ENCODE measurements at regions not wholly inside any gene's neighbourhood (a gene's known extent, or its start where the extent isn't known, plus 50 kb on each side); places are given as distances from the start of the nearest gene placed in this dataset.
"Not testable (repeated sequence)": the region's sequence is repeated elsewhere in the genome, so short reads cannot be mapped to it uniquely, and the experiment has no call there.

DNA sequence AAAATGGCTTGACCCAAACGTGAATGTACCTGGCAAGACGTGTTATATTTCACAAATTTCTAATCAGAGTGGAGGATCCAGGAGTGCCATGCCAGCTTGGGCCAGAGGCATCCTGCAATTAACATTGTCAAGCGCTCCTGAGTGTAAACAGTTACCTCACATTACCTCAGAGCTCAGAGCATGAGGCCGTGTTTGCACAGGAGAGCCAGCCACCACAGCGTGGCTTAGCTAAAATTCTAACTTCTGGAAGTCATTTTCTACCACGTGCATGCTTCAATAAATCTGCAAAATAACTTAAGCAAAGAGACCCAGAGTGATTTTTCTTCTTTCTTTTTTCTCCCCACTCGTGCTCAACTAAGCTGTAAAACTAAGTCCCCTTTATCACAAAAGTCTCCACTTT, 769.0 kb downstream of the KCNJ2 start:
- H3K9me3 ChIP-seq, result no peaks in the 10 kb centered on the region
- no peak for DNase-seq (ENCODE audit: low spot score in 2 of 2)
- H3K36me3 ChIP-seq, result no peaks in the 10 kb centered on the region
- H3K4me3 ChIP-seq, result no peak overlapping the region
- H3K27me3 ChIP-seq, result no peaks in the 10 kb centered on the region
- no peak for TF ChIP-seq CTCF (IDR thresholded peaks at IDR 0.05)
- intact Hi-C loops (cut with DNase I), result no loop called here
- no peak overlapping the region for H3K27ac ChIP-seq
- H3K4me1 ChIP-seq, result no peaks in the 10 kb centered on the region

DNA sequence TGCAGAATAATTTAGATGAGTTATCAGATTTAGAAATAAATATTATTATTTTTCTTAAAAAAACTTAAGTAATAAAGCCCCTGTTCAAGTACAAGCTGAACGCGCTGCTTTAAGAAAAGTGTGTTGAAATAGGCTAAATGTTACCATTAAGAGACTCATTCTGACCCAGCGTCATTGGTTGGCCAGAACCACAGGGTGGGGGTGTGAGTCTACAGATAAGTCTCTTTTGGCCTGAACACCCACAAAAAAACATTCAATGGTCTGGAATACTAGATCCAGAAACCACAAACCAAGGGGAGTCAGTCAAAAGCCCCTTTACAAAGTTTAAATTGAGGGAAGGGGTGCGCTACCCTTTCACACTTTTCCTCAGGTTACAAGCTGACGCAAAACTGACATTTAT, 776.1 kb downstream of the KCNJ2 start:
- H3K4me3 ChIP-seq, result no peak overlapping the region
- H3K27ac ChIP-seq, result no peak overlapping the region
- no peak for DNase-seq (ENCODE audit: low spot score in 2 of 2)
- H3K9me3 ChIP-seq, result no peaks in the 10 kb centered on the region
- intact Hi-C loops (cut with DNase I), result no loop called here
- no peaks in the 10 kb centered on the region for H3K36me3 ChIP-seq
- H3K4me1 ChIP-seq, result no peaks in the 10 kb centered on the region
- H3K27me3 ChIP-seq, result no peaks in the 10 kb centered on the region
- TF ChIP-seq CTCF (IDR thresholded peaks at IDR 0.05), result no peak

- Histone ChIP-seq H3K4me1 (no peaks in the 10 kb centered on the region), H3K4me3 (no peak overlapping the region), H3K27ac (no peak overlapping the region), H3K27me3 (no peaks in the 10 kb centered on the region), H3K9me3 (no peaks in the 10 kb centered on the region), H3K36me3 (no peaks in the 10 kb centered on the region)
- no peak for DNase-seq (ENCODE audit: low spot score in 2 of 2)
- intact Hi-C loops (cut with DNase I), result no loop called here
- TF ChIP-seq CTCF (IDR thresholded peaks at IDR 0.05), result no peak
These were observed 777.9 kb downstream of the KCNJ2 start for GRCh38 chr17:70947215-70947614.

DNA sequence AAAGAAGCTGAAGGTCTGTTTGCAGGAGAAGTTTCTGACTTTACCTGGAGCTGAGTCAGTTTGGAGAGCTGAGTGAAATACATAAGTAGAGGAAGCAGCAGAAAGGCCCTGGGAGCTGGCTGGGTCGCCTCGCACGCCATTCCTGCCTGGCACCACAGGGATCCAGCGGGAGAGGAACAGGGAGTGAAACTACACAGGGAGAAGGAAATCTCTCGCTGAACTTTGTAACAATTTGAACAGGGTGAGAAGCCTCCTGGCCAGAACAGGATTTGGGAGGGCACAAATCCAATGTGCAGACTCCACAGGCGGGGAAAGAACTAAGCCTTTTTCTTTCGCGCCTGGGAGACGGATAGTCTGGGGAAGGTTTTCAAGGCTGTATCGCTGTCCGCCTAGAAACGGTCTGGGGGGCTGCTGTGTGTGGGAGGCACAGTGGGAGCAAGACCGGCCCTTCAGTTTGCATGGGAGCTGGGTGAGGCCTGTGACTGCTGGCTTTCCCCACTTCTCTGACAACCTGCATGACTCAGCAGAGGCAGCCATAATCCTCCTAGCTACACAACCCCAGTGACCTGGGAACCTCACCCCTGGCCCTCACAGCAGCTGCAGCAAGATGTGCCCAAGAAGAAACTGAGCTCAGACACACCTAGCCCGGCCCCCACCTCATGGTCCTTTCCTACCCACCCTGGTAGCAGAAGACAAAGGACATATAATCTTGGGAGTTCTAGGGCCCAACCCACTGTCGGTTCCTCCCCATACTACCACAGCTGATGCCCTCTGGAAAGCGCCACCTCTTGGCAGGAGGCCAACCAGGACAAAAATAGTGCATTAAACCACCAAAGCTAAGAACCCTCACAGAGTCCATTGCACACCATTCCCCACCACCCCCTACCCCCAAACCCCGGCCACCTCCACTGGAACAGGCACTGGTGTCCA, 778.6 kb downstream of the KCNJ2 start:
- DNase-seq (ENCODE audit: low spot score in 2 of 2), result no peak
- no peaks in the 10 kb centered on the region for H3K27me3 ChIP-seq
- TF ChIP-seq CTCF (IDR thresholded peaks at IDR 0.05), result no peak
- H3K27ac ChIP-seq, result no peak overlapping the region
- H3K4me1 ChIP-seq, result no peaks in the 10 kb centered on the region
- H3K4me3 ChIP-seq, result no peak overlapping the region
- H3K9me3 ChIP-seq, result no peaks in the 10 kb centered on the region
- no peaks in the 10 kb centered on the region for H3K36me3 ChIP-seq
- intact Hi-C loops (cut with DNase I), result no loop called here

DNA sequence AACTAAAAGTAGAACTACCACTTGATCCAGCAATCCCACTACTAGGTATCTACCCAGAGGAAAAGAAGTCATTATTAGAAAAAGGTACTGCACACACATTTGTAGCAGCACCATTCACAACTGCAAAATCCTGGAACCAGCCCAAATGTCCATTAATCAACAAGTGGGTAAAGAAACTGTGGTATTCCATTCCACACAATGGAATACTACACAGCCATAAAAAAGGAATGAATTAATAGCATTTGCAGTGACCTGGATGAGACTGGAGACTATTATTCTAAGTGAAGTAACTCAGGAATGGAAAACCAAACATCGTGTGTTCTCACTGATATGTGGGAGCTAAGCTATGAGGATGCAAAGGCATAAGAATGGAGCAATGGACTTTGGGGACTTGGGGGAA, 783.8 kb downstream of the KCNJ2 start:
- H3K36me3 ChIP-seq; H3K27me3 ChIP-seq; intact Hi-C loops (cut with DNase I); DNase-seq (ENCODE audit: low spot score in 2 of 2); H3K27ac ChIP-seq; H3K4me3 ChIP-seq; H3K9me3 ChIP-seq; H3K4me1 ChIP-seq: not testable (repeated sequence)

- H3K4me1 ChIP-seq, result no peaks in the 10 kb centered on the region
- H3K27ac ChIP-seq, result no peak overlapping the region
- no peak for DNase-seq (ENCODE audit: low spot score in 2 of 2)
- H3K36me3 ChIP-seq, result no peaks in the 10 kb centered on the region
- H3K9me3 ChIP-seq, result no peaks in the 10 kb centered on the region
- intact Hi-C loops (cut with DNase I), result no loop called here
- no peak for TF ChIP-seq CTCF (IDR thresholded peaks at IDR 0.05)
- H3K4me3 ChIP-seq, result no peak overlapping the region
- no peaks in the 10 kb centered on the region for H3K27me3 ChIP-seq
These were observed 786.1 kb downstream of the KCNJ2 start for GRCh38 chr17:70955441-70955840.
